GM10248 (cell line): ENCODE measurements at regions not wholly inside any gene's neighbourhood (a gene's known extent, or its start where the extent isn't known, plus 50 kb on each side); places are given as distances from the start of the nearest gene placed in this dataset.
"Not testable (repeated sequence)": the region's sequence is repeated elsewhere in the genome, so short reads cannot be mapped to it uniquely, and the experiment has no call there.

Experiments used
- CTCF ChIA-PET: fragments of 300-600 bp; sonication (Branson Sonifier 250); formaldehyde crosslinking; extraction: SDS; loops from one replicate; lab custom pipeline; 2021; ENCODE audit warnings: antibody characterized with exemption; lab: Yijun Ruan, JAX
- POLR2A ChIA-PET: fragments of 350-650 bp; sonication (Branson Sonifier 250); formaldehyde crosslinking; extraction: SDS; loops from one replicate; lab custom pipeline; 2020; ENCODE audit warnings: antibody characterized with exemption; lab: Yijun Ruan, JAX
- DNase-seq: peaks from one replicate; pipeline ENCODE4 v3.0.0; 2012; ENCODE audit errors: extremely low spot score
- CTCF ChIP-seq: IDR thresholded peaks from 2 replicates; pipeline ENCODE4 v1.5.1; 2012; ENCODE audit warnings: mild to moderate bottlenecking, low read depth; ENCODE audit errors: extremely low read depth, missing control alignments, control extremely low read depth

GRCh38 chr6:126983779-126984178 is 134.7 kb upstream of the RSPO3 start:
- DNase-seq: no peak
- TF ChIP-seq CTCF: no peak
- POLR2A ChIA-PET: no interaction called here
- CTCF ChIA-PET: no interaction called here

GRCh38 chr6:126988125-126988524 is 130.3 kb upstream of the RSPO3 start:
- DNase-seq, CTCF ChIA-PET, POLR2A ChIA-PET: not testable (repeated sequence)

GRCh38 chr6:127000631-127001030 is 117.8 kb upstream of the RSPO3 start:
- ChIA-PET CTCF (interaction anchor here (1.2 to 1.8 kb wide), 3 partner anchors 9 to 52 kb away, joined by 3 to 6 read pairs (median 5); no protein-coding TSS in a partner anchor), POLR2A (no interaction called here)
- TF ChIP-seq CTCF: no peak
- no peak for DNase-seq

- POLR2A ChIA-PET: no interaction called here
- TF ChIP-seq CTCF: no peak
- CTCF ChIA-PET: no interaction called here
- DNase-seq: no peak
These were observed 104.6 kb upstream of the RSPO3 start for GRCh38 chr6:127013865-127014264.

GRCh38 chr6:127015858-127016257 is 102.6 kb upstream of the RSPO3 start:
- CTCF ChIA-PET: interaction anchor here (1.2 kb wide), 1 partner anchor 10 kb away, joined by 4 read pairs; no protein-coding TSS in a partner anchor
- POLR2A ChIA-PET: no interaction called here
- no peak for TF ChIP-seq CTCF
- no peak for DNase-seq

- DNase-seq: no peak
- CTCF ChIA-PET: interaction anchor here (1.8 kb wide), 1 partner anchor 8 kb away, joined by 5 read pairs; no protein-coding TSS in a partner anchor
These were observed 98.6 kb upstream of the RSPO3 start for GRCh38 chr6:127019828-127020227.

GRCh38 chr6:127022302-127022701 is 96.2 kb upstream of the RSPO3 start:
- no peak for DNase-seq
- POLR2A ChIA-PET: no interaction called here
- no peak for TF ChIP-seq CTCF
- CTCF ChIA-PET: interaction anchor here (0.7 to 1.2 kb wide), 2 partner anchors 14 to 538 kb away, joined by 3 read pairs; no protein-coding TSS in a partner anchor

More at GRCh38 chr6:127019828-127020227, 98.6 kb upstream of the RSPO3 start:
- POLR2A ChIA-PET: no interaction called here
- TF ChIP-seq CTCF: no peak
